Stomach smooth muscle (tissue), 2 donors: ENCODE measurements at regions not wholly inside any gene's neighbourhood (a gene's known extent, or its start where the extent isn't known, plus 50 kb on each side); places are given as distances from the start of the nearest gene placed in this dataset.

Experiments used
- H3K27ac ChIP-seq: one replicate; pipeline ENCODE4 v1.7.0; 2013; ENCODE audit warnings: mild to moderate bottlenecking, low read length, inconsistent platforms
- H3K27me3 ChIP-seq, 2 donors: one replicate each; pipeline ENCODE4 v1.7.0; 2013; ENCODE audit warnings: low read length in 2 of 2; ENCODE audit not compliant: insufficient read depth in 2 of 2, control insufficient read depth in 1 of 2
- H3K36me3 ChIP-seq, 2 donors: one replicate each; pipeline ENCODE4 v1.7.0; 2013; ENCODE audit warnings: low read length in 2 of 2; ENCODE audit not compliant: control insufficient read depth in 2 of 2, insufficient read depth in 2 of 2
- H3K4me1 ChIP-seq: one replicate; pipeline ENCODE4 v1.7.0; 2013; ENCODE audit warnings: low read length; ENCODE audit not compliant: control insufficient read depth, insufficient read depth
- H3K4me3 ChIP-seq, 2 donors: one replicate each; pipeline ENCODE4 v1.7.0; 2013; ENCODE audit warnings: low read length in 2 of 2
- H3K9ac ChIP-seq, 2 donors: one replicate each; pipeline ENCODE4 v1.7.0; 2013; ENCODE audit warnings: low read length in 2 of 2, mild to moderate bottlenecking in 1 of 2
- H3K9me3 ChIP-seq, 2 donors: one replicate each; pipeline ENCODE4 v1.7.0; 2013; ENCODE audit warnings: low read length in 2 of 2; ENCODE audit not compliant: control insufficient read depth in 2 of 2
- donor health status: healthy.
- donor health status: Pancreatic carcinoma.

GRCh38 chr9:115169003-115169402, 51.0 kb upstream of the TNC start:
- Histone ChIP-seq H3K27me3 (no peaks in the 10 kb centered on the region), H3K27ac (no peak overlapping the region), H3K4me1 (peaks cover 8% of the 10 kb centered on the region), H3K36me3 (no peaks in the 10 kb centered on the region), H3K4me3 (no peak overlapping the region), H3K9me3 (no peaks in the 10 kb centered on the region), H3K9ac (no peak overlapping the region)

GRCh38 chr9:115170358-115171073, 52.6 kb upstream of the TNC start:
- Histone ChIP-seq H3K9ac (no peak overlapping the region), H3K4me3 (no peak overlapping the region), H3K27ac (no peak overlapping the region), H3K27me3 (no peaks in the 10 kb centered on the region), H3K36me3 (no peaks in the 10 kb centered on the region), H3K4me1 (peaks cover 8% of the 10 kb centered on the region), H3K9me3 (no peaks in the 10 kb centered on the region)

DNA sequence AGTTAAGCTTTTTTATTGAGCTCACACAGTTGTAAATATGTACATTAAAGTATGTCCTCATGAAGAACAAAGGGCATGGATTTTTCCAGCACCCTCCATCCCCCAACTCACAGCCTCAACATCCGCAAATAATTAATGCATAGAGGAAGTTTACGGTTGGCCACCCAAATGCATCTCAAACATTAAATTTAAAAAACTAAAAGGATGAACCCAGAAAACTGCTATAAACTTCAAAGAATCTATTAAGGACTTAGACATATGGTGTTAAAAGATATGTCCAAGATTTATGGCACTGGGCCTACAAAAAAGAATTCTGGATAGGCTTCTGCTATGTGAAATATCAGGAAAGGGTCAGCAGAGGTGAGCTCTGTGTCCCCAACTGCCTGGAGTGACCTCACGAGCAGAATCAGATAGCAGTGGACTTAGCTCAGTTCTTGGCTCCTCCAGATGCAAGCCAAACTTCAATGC, 54.0 kb upstream of the TNC start:
- no peak overlapping the region for H3K4me3 ChIP-seq

DNA sequence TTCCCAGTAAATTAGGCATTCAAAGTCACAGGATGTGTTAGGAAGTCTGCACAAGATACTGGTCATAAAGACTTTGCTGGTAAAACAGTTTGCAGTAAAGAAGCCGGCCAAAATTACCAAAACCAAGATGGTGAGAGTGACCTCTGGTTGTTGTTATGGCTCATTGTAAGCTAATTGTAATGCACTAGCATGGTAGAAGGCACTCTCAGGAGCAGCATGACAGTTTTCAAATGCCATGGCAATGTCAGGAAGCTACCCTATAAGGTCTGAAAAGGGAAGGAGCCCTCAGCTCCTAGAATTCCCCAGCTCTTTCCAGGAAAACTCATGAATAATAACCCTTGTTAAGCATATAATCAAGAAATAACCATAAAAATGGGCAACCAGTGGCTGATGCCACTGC, 64.3 kb upstream of the TNC start:
- no peak overlapping the region for H3K27ac ChIP-seq
- no peaks in the 10 kb centered on the region for H3K27me3 ChIP-seq
- H3K9ac ChIP-seq: no peak overlapping the region
- H3K36me3 ChIP-seq: no peaks in the 10 kb centered on the region
- no peaks in the 10 kb centered on the region for H3K9me3 ChIP-seq
- H3K4me3 ChIP-seq: no peak overlapping the region
- no peaks in the 10 kb centered on the region for H3K4me1 ChIP-seq

More for the DNA sequence above, 54.0 kb upstream of the TNC start:
- Histone ChIP-seq H3K27ac (no peak overlapping the region), H3K27me3 (no peaks in the 10 kb centered on the region), H3K9ac (no peak overlapping the region), H3K4me1 (peaks cover 8% of the 10 kb centered on the region), H3K9me3 (no peaks in the 10 kb centered on the region), H3K36me3 (no peaks in the 10 kb centered on the region)

- Histone ChIP-seq H3K27ac (no peak overlapping the region), H3K4me3 (no peak overlapping the region), H3K36me3 (no peaks in the 10 kb centered on the region), H3K9ac (no peak overlapping the region), H3K27me3 (no peaks in the 10 kb centered on the region), H3K4me1 (no peaks in the 10 kb centered on the region), H3K9me3 (no peaks in the 10 kb centered on the region)
These were observed 65.5 kb upstream of the TNC start for GRCh38 chr9:115183436-115183835.

DNA sequence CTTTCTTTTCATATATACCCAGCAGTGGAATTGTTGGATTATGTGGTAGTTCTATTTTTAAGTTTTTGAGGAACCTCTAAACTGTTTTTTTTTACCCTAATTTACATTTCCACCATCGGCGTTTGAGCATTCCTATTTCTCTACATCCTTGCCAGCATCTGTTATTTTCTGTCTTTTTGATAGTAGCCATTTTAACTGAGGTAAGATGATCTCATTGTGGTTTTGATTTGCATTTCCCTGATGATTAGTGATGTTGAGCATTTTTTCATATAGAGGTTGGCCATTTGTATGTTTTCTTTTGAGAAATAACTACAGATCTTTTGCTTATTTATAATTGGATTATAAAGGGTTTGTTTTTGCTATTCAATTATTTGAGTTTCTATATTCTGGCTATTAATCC, 71.7 kb upstream of the TNC start:
- Histone ChIP-seq H3K9me3 (no peaks in the 10 kb centered on the region), H3K36me3 (no peaks in the 10 kb centered on the region), H3K4me1 (no peaks in the 10 kb centered on the region), H3K27me3 (no peaks in the 10 kb centered on the region), H3K4me3 (no peak overlapping the region), H3K9ac (no peak overlapping the region), H3K27ac (no peak overlapping the region)

- no peak overlapping the region for H3K4me3 ChIP-seq
- no peaks in the 10 kb centered on the region for H3K27me3 ChIP-seq
- H3K36me3 ChIP-seq: no peaks in the 10 kb centered on the region
- no peaks in the 10 kb centered on the region for H3K4me1 ChIP-seq
- H3K9me3 ChIP-seq: no peaks in the 10 kb centered on the region
- no peak overlapping the region for H3K27ac ChIP-seq
- H3K9ac ChIP-seq: no peak overlapping the region
These were observed 73.7 kb upstream of the TNC start for GRCh38 chr9:115191667-115192066.

- no peaks in the 10 kb centered on the region for H3K27me3 ChIP-seq
- no peaks in the 10 kb centered on the region for H3K4me1 ChIP-seq
- H3K27ac ChIP-seq: no peak overlapping the region
- H3K9ac ChIP-seq: no peak overlapping the region
- no peaks in the 10 kb centered on the region for H3K9me3 ChIP-seq
- H3K4me3 ChIP-seq: no peak overlapping the region
- H3K36me3 ChIP-seq: no peaks in the 10 kb centered on the region
These were observed 74.3 kb upstream of the TNC start for GRCh38 chr9:115192280-115192679.

DNA sequence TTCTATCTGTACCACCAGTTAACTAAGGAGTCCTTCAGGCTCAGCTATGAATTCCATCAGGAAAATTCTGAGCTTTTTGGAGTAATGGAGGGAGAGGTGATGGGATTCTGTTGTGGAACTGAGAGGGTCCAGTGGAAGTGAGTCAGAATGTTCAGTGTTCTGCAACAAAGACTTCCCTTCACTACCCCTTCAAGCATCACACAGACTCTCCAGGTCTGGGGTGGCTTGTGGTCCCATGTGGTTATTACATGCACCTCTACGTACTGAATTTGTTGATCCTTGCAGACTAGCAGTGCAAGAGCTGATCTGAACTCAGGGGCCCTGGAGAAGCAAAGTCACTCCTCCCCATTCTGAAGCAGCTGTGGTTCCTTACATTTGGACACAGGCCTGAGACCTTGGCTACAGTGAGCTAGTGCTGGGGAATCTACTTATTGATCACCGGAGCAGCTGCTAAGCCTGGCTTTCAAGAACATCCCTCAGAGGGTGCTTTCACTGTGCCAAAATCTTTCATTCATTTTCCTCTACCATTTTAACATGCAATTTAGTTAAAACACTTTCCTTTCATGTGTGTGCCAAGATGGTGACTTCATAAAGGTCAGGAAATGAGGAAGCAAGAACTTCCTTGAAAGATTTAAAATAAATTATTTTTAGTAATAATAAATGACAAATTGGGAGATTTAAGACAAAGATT, 75.0 kb upstream of the TNC start:
- Histone ChIP-seq H3K27ac (no peak overlapping the region), H3K9ac (no peak overlapping the region), H3K4me3 (no peak overlapping the region), H3K27me3 (no peaks in the 10 kb centered on the region), H3K4me1 (peaks cover 5% of the 10 kb centered on the region), H3K9me3 (no peaks in the 10 kb centered on the region), H3K36me3 (no peaks in the 10 kb centered on the region)

DNA sequence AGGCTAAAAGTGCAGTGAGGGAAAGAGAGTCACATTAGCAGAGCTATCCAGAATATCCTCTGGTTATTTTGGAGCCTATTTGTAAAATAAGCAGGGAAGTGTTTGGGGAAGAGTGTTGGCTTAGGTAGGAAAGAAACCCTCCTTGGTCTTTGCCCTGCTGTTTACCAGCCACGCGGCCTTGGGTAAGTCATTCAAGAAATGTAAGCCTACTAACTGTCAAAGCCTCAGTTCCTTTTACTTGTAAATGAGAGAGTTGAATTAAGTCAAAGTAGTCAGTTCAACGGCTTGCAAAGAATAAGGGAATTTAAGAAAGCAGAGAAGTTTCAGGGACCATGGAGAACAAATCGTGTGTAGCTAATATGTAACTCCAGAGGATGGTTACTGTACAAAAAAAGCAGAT, 75.8 kb upstream of the TNC start:
- Histone ChIP-seq H3K9me3 (no peaks in the 10 kb centered on the region), H3K4me1 (peaks cover 9% of the 10 kb centered on the region), H3K9ac (no peak overlapping the region), H3K36me3 (no peaks in the 10 kb centered on the region), H3K27ac (no peak overlapping the region), H3K4me3 (no peak overlapping the region), H3K27me3 (no peaks in the 10 kb centered on the region)

GRCh38 chr9:115194216-115194615, 76.3 kb upstream of the TNC start:
- Histone ChIP-seq H3K27ac (no peak overlapping the region), H3K9ac (no peak overlapping the region), H3K9me3 (no peaks in the 10 kb centered on the region), H3K36me3 (no peaks in the 10 kb centered on the region), H3K4me1 (peaks cover 9% of the 10 kb centered on the region), H3K27me3 (no peaks in the 10 kb centered on the region), H3K4me3 (no peak overlapping the region)
